Mucosa of stomach (tissue), 1 donor: ENCODE measurements at regions not wholly inside any gene's neighbourhood (a gene's known extent, or its start where the extent isn't known, plus 50 kb on each side); places are given as distances from the start of the nearest gene placed in this dataset.

Experiments used
- H3K27me3 ChIP-seq: one replicate; pipeline ENCODE4 v1.7.0; 2013; ENCODE audit warnings: mild to moderate bottlenecking, low read length; ENCODE audit not compliant: control insufficient read depth, insufficient read depth
- H3K36me3 ChIP-seq: one replicate; pipeline ENCODE4 v1.7.0; 2013; ENCODE audit warnings: low read length; ENCODE audit not compliant: control insufficient read depth, insufficient read depth
- H3K4me1 ChIP-seq: one replicate; pipeline ENCODE4 v1.7.0; 2013; ENCODE audit warnings: mild to moderate bottlenecking, low read length; ENCODE audit not compliant: control insufficient read depth, insufficient read depth
- H3K4me3 ChIP-seq: one replicate; pipeline ENCODE4 v1.7.0; 2013; ENCODE audit warnings: low read length
- H3K9ac ChIP-seq: one replicate; pipeline ENCODE4 v1.7.0; 2013; ENCODE audit warnings: mild to moderate bottlenecking, low read length, moderate library complexity
- H3K9me3 ChIP-seq: one replicate; pipeline ENCODE4 v1.7.0; 2013; ENCODE audit warnings: mild to moderate bottlenecking, low read length, moderate library complexity; ENCODE audit not compliant: control insufficient read depth
- donor health status: Pancreatic carcinoma.

DNA sequence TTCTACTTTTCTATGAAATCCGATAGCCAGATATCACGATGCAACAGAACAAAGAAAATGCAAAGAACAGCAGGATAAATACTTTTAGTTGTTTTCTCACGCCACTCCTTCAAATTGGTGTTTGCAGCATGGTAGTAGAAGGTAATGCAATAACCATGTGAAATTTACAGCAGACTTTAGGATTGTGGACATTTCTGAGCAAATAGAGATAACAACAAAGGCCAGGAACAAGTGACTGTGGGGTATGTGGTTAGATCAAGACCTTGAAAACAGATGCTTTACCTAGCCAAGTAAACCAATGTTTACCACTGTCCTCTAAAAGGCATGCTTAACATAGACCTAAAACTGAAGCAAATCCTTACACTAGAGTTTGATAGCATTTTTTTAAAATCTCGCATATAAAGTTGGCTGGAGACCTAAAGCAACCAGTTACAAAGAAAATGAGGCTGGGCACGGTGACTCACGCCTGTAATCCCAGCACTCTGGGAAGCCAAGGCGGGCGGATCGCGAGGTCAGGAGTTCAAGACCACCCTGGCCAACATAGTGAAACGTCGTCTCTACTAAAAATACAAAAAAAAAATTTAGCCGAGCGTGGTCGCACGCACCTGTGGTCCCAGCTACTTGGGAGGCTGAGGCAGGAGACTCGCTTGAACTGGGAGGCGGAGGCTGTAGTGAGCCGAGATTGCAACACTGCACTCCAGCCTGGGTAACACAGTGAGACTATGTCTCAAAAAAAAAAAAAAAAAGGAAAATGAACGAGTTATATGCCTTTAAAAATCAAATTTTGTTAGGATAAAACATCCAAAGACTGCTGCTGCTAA lies 123.2 kb upstream of the FOXN3 start:
- H3K9me3 ChIP-seq: no peaks in the 10 kb centered on the region
- no peak overlapping the region for H3K9ac ChIP-seq
- no peaks in the 10 kb centered on the region for H3K36me3 ChIP-seq
- no peak overlapping the region for H3K4me3 ChIP-seq
- peaks cover 11% of the 10 kb centered on the region for H3K4me1 ChIP-seq
- H3K27me3 ChIP-seq: no peaks in the 10 kb centered on the region

DNA sequence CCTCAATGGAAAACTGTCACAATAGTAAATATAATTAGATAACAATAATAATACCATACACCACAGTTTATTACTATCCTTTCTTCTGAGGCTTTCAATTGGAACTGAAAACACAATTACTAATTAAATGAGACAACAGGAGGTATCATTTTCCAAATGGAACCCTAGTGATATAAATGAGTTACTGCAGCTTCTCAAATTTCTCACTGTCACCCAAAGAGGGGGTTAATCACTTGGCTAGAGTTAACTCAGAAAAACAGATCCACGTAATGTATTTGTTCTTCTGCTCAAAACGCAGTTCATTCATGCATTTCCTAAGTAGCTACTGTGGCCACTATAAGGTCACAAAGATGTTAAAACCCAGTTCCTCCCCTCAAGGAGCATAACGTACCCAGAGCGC lies 120.9 kb upstream of the FOXN3 start:
- Histone ChIP-seq H3K9ac (no peak overlapping the region), H3K27me3 (no peaks in the 10 kb centered on the region), H3K4me1 (peaks cover 11% of the 10 kb centered on the region), H3K9me3 (no peaks in the 10 kb centered on the region), H3K36me3 (no peaks in the 10 kb centered on the region), H3K4me3 (no peak overlapping the region)

DNA sequence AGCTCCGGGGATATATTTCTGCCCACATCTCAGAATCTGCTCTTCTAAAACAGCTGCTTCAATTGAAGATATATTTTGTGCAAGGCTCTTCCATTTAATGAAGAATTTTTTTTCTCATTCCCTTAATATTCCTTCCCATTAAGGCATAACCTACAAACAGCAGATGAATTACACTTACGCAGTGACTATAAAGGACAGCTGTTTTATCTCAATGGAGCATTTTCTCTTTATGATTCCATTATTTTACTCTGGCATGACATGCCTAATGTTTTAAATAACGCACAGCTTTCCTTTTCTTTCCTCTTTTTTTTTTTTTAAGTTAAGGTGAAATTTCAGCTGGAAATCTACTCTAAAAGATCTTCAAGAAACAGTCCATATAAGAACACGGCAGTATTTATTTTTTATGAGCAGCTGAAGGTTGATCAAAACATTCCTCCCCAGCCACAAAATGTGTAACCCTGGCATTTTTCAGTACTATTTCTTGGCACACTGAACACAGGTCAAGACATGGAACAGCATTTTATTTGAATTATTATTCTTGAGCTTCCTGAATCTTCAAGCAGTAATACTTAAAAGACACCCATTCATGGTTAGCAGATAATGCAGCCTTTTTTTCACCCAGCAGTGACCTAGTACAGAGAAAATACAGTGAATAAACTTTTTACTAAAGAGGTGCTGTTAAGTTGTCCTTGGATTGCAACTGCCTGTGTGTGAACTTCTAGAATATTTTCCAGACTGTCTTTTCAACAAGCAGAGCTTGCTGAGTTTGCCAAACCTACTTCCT lies 118.1 kb upstream of the FOXN3 start:
- H3K27me3 ChIP-seq: no peaks in the 10 kb centered on the region
- no peak overlapping the region for H3K9ac ChIP-seq
- no peak overlapping the region for H3K4me3 ChIP-seq

DNA sequence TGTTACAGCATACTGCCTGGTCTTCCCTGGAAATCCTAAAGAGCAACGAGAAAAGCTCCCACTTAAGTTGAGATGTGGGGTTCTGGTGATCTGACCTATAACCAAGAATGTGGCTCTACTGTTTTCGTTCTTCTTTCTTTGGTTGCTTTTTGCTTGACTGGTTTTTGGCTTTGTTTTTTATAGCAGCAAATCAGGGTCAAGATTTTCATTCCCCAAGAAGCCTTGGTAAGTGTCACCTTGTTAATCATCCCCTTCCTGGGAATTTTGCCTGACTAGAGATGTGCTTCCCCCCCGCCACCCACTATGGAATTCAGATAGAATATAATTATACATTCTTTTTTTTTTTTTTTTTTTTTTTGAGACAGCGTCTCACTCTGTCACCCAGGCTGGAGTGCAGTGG lies 116.7 kb upstream of the FOXN3 start:
- Histone ChIP-seq H3K4me3 (no peak overlapping the region), H3K9me3 (no peaks in the 10 kb centered on the region), H3K4me1 (no peaks in the 10 kb centered on the region), H3K9ac (no peak overlapping the region), H3K36me3 (no peaks in the 10 kb centered on the region), H3K27me3 (no peaks in the 10 kb centered on the region)

More for the DNA sequence above, 118.1 kb upstream of the FOXN3 start:
- peaks cover 6% of the 10 kb centered on the region for H3K4me1 ChIP-seq
- no peaks in the 10 kb centered on the region for H3K36me3 ChIP-seq
- H3K9me3 ChIP-seq: no peaks in the 10 kb centered on the region

DNA sequence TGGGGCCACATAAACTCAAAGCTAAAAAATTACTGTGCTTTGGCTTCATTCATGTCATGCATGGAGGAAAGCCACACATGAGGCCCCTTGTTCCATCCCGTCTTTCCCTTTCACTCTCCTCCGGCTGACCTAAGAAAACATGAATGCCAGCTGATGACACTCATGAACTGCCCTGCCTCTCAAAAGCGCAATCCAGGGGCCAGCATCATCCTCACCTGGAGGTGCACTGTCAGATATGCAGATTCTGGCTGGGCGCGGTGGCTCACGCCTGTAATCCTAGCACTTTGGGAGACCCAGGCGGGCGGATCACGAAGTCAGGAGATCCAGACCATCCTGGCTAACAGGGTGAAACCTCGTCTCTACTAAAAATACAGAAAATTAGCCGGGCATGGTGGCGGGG lies 116.1 kb upstream of the FOXN3 start:
- Histone ChIP-seq H3K9me3 (no peaks in the 10 kb centered on the region), H3K27me3 (no peaks in the 10 kb centered on the region), H3K36me3 (no peaks in the 10 kb centered on the region), H3K4me3 (no peak overlapping the region), H3K9ac (no peak overlapping the region), H3K4me1 (no peaks in the 10 kb centered on the region)

DNA sequence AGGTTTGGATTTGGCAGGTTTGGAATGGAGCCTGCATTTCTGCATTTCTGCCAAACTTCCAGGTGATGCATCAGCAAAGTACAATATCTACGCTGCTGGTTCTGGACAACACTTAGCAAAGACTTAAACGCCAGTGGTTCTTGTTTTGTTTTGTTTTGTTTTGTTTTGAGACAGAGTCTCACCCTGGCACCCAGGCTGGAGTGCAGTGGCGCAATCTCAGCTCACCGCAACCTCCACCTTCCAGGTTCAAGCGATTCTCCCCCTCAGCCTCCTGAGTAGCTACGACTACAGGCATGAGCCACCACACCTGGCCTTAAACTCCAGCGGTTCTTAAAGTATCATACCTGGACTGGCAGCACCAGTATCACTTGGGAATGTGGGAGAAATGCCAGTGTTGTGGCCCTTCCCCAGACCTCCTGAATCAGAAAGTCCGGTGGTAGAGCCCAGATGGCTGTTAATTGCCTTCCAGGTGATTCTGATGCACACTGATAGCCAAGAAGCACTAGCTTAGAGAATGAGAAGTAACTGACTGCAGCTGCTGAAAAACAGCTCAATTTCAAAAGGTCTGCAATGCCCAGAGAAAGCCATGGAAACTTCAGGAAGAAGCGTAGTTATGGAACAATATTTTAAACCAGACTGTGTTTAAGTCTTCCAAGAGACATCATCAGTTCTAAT lies 114.8 kb upstream of the FOXN3 start:
- Histone ChIP-seq H3K4me3 (no peak overlapping the region), H3K9ac (no peak overlapping the region), H3K4me1 (no peaks in the 10 kb centered on the region), H3K27me3 (no peaks in the 10 kb centered on the region), H3K9me3 (no peaks in the 10 kb centered on the region), H3K36me3 (no peaks in the 10 kb centered on the region)

DNA sequence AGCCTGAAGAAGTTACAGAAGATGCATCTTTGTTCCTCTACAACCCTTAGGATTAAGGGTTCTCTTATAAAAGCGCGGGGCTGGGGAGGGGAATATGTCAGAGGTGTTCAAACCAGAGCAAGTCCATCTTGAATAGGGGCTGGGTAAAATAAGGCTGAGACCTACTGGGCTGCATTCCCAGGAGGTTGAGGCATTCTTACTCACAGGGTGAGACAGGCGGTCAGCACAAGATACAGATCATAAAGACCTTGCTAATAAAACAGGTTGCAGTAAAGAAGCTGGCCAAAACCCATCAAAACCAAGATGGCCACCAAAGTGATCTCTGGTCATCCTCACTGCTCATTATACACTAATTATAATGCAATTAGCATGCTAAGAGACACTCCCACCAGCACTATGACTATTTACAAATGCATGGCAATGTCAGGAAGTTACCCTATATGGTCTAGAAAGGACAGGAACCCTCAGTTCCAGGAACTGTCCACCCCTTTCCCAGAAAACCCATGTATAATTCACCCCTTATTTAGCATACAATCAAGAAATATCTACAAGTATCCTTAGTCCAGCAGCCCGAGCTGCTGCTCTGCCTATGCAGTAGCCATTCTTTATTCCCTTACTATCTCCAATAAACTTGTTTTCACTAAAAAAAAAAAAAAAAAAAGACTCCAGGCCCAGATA lies 108.1 kb upstream of the FOXN3 start:
- Histone ChIP-seq H3K36me3 (no peaks in the 10 kb centered on the region), H3K9ac (no peak overlapping the region), H3K4me1 (no peaks in the 10 kb centered on the region), H3K27me3 (no peaks in the 10 kb centered on the region), H3K9me3 (no peaks in the 10 kb centered on the region), H3K4me3 (no peak overlapping the region)

DNA sequence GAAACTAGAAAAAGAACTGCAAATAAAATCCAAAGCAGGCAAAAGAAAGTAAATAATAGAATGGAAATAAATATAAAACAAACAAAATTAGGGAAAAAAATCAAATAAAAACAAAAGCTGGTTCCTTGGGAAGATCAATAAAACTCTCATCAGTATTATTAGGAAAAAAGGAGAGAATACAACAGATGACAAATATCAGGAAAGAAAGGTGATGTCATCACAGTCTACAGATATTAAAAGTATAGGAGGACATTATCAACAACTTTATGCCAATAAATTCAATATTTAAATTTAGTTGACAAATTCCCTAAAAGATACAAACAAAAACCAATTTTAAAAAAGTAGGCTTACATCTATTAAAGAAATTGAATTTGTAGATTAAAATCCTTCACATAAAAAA lies 107.4 kb upstream of the FOXN3 start:
- no peaks in the 10 kb centered on the region for H3K36me3 ChIP-seq
- H3K4me3 ChIP-seq: no peak overlapping the region
- H3K9me3 ChIP-seq: no peaks in the 10 kb centered on the region
- H3K4me1 ChIP-seq: no peaks in the 10 kb centered on the region
- H3K27me3 ChIP-seq: no peaks in the 10 kb centered on the region
- no peak overlapping the region for H3K9ac ChIP-seq

DNA sequence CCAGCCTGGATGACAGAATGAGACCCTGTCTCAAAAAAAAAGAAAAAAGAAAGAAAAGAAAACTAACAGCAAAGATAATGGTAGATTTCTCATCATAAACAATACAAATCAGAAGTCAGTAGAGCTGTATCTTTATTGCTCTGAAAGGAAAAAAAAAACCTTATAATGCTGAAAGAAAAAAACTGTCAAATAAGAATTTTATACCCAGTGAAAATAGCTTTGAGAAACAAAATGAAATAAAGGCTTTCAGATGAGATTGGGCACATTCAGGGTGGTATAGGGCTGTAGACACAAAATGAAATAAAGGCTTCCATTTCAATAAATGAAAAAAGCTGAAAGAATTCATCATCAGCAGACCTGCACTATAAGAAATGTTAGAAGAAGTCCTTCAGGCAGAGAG lies 105.0 kb upstream of the FOXN3 start:
- no peak overlapping the region for H3K4me3 ChIP-seq
- no peaks in the 10 kb centered on the region for H3K36me3 ChIP-seq
- no peaks in the 10 kb centered on the region for H3K4me1 ChIP-seq
- H3K9ac ChIP-seq: no peak overlapping the region
- H3K9me3 ChIP-seq: no peaks in the 10 kb centered on the region
- H3K27me3 ChIP-seq: no peaks in the 10 kb centered on the region

DNA sequence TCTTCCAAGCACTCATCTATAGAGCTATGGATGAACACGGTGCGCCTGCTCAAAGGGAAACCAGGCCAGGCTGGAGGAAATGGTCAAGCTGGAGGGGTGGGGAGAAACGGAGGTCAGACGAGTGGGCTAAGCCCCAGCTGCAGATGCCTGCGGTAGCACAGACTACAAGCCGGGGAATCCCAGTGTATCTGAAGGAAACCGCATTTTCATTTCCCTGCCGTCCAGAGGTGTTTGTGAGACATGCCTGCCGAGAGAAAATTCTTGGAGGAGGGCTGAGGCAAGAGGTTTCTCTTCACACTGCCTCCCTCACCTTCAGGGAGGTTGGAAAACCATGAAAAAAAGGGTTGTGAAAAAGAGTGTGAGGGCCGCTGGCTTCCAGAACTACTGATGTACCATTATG lies 102.0 kb upstream of the FOXN3 start:
- H3K4me3 ChIP-seq: no peak overlapping the region

DNA sequence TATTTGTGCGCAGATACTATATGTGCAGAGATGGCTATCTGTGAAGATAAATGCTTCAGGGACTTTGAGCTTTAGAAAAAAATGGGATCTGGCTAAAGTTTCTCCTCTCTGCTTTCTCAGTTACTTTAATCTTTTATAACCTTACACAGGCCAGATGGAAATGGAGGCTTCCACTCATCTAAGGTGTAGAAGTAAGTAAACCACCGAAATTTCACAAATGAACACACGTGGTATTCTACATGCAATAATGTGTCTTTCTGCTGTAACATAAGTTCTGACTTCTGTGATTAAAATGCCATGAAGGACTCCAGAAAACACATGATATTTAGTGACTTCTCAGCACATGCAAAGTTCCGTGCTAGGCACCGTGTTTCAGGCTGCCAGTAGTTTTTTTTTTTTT lies 99.1 kb upstream of the FOXN3 start:
- H3K4me1 ChIP-seq: no peaks in the 10 kb centered on the region
- H3K4me3 ChIP-seq: no peak overlapping the region
- H3K9me3 ChIP-seq: no peaks in the 10 kb centered on the region
- no peaks in the 10 kb centered on the region for H3K36me3 ChIP-seq
- no peaks in the 10 kb centered on the region for H3K27me3 ChIP-seq
- H3K9ac ChIP-seq: no peak overlapping the region

More for the DNA sequence above, 102.0 kb upstream of the FOXN3 start:
- Histone ChIP-seq H3K36me3 (no peaks in the 10 kb centered on the region), H3K9me3 (no peaks in the 10 kb centered on the region), H3K4me1 (no peaks in the 10 kb centered on the region), H3K9ac (no peak overlapping the region), H3K27me3 (no peaks in the 10 kb centered on the region)
